CD14-positive monocyte (primary cell): ENCODE measurements at regions not wholly inside any gene's neighbourhood (a gene's known extent, or its start where the extent isn't known, plus 50 kb on each side); places are given as distances from the start of the nearest gene placed in this dataset.
"Not testable (repeated sequence)": the region's sequence is repeated elsewhere in the genome, so short reads cannot be mapped to it uniquely, and the experiment has no call there.

Experiments
- DNase-seq, 3 donors: peaks; one replicate each; pipeline ENCODE4 v3.0.0-alpha.2; 2011 to 2022
- H2AFZ ChIP-seq: 2 replicates; pipeline ENCODE4 v1.6.0; 2012; ENCODE audit warnings: mild to moderate bottlenecking, low read depth, low read length, inconsistent platforms; ENCODE audit not compliant: insufficient read depth, poor library complexity, severe bottlenecking
- H3K27ac ChIP-seq, 2 donors: 1 replicate in 1 of 2; 2 replicates in 1 of 2; pipeline ENCODE4 v1.5.1; 2012 to 2013; ENCODE audit warnings: low read length in 2 of 2, control low read depth in 1 of 2, inconsistent platforms in 1 of 2, low read depth in 1 of 2, mild to moderate bottlenecking in 1 of 2
- H3K27me3 ChIP-seq, 2 donors: one replicate each; pipeline versions ENCODE4 v1.6.0 to v1.6.1; 2011 to 2013; ENCODE audit warnings: low read length in 2 of 2; ENCODE audit not compliant: control insufficient read depth in 2 of 2, insufficient read depth in 2 of 2
- H3K36me3 ChIP-seq, 2 donors: replicated peaks in 1 of 2; 1 replicate in 1 of 2; 2 replicates in 1 of 2; pipeline versions ENCODE4 v1.5.1 to v1.6.1; 2012 to 2013; ENCODE audit warnings: low read length in 2 of 2, control low read depth in 1 of 2, inconsistent platforms in 1 of 2, mild to moderate bottlenecking in 1 of 2; ENCODE audit not compliant: insufficient read depth in 2 of 2, control insufficient read depth in 1 of 2
- H3K4me1 ChIP-seq, 2 donors: 1 replicate in 1 of 2; 2 replicates in 1 of 2; pipeline versions ENCODE4 v1.5.1 to v1.6.1; 2012 to 2013; ENCODE audit warnings: low read length in 2 of 2, control low read depth in 1 of 2, inconsistent platforms in 1 of 2, mild to moderate bottlenecking in 1 of 2, moderate library complexity in 1 of 2; ENCODE audit not compliant: insufficient read depth in 2 of 2, control insufficient read depth in 1 of 2
- H3K4me2 ChIP-seq: replicated peaks from 2 replicates; pipeline ENCODE3; 2012; ENCODE audit warnings: low read length, moderate library complexity, mild to moderate bottlenecking; ENCODE audit not compliant: poor library complexity, severe bottlenecking; ENCODE audit errors: extremely low read depth
- H3K4me3 ChIP-seq, 3 experiments: fragments of 200-600 bp in 1 of 3; sonication (generic) in 1 of 3; replicated peaks in 1 of 3; 1 replicate in 2 of 3; 2 replicates in 1 of 3; pipeline ENCODE4 v1.5.1; 2011 to 2013; ENCODE audit warnings: low read length in 3 of 3, mild to moderate bottlenecking in 3 of 3, control low read depth in 2 of 3, low read depth in 2 of 3, inconsistent platforms in 1 of 3, moderate library complexity in 1 of 3
- H3K79me2 ChIP-seq: 2 replicates; pipeline ENCODE4 v1.6.0; 2012; ENCODE audit warnings: mild to moderate bottlenecking, control low read depth, inconsistent platforms, low read length, moderate library complexity; ENCODE audit not compliant: insufficient read depth
- H3K9ac ChIP-seq: 2 replicates; pipeline ENCODE4 v1.6.0; 2017; ENCODE audit warnings: low read length, mild to moderate bottlenecking; ENCODE audit not compliant: insufficient read depth, poor library complexity, severe bottlenecking
- H3K9me3 ChIP-seq, 2 donors: replicated peaks in 1 of 2; 1 replicate in 1 of 2; 2 replicates in 1 of 2; pipeline versions ENCODE4 v1.5.1 to v1.6.1; 2012 to 2013; ENCODE audit warnings: low read length in 2 of 2, control low read depth in 1 of 2; ENCODE audit not compliant: control insufficient read depth in 1 of 2, insufficient read depth in 1 of 2
- H4K20me1 ChIP-seq: 2 replicates; pipeline ENCODE4 v1.6.0; 2012; ENCODE audit warnings: mild to moderate bottlenecking, low read length, control low read depth, moderate library complexity; ENCODE audit not compliant: insufficient read depth
- H3K27ac Mint-ChIP-seq, 7 donors: one replicate each; pipeline ENCODE4 v1.8.0; 2020; ENCODE audit warnings: mild to moderate bottlenecking in 7 of 7, mixed read lengths in 7 of 7, moderate library complexity in 6 of 7, inconsistent platforms in 2 of 7
- H3K27me3 Mint-ChIP-seq, 3 donors: one replicate each; pipeline ENCODE4 v1.8.0; 2021 to 2022; ENCODE audit warnings: low read depth in 3 of 3, mild to moderate bottlenecking in 3 of 3, mixed read lengths in 3 of 3, moderate library complexity in 3 of 3, inconsistent platforms in 1 of 3
- H3K36me3 Mint-ChIP-seq, 2 donors: one replicate each; pipeline ENCODE4 v1.8.0; 2020; ENCODE audit warnings: mixed read lengths in 2 of 2, inconsistent platforms in 1 of 2, mild to moderate bottlenecking in 1 of 2
- H3K4me1 Mint-ChIP-seq: one replicate; pipeline ENCODE4 v1.8.0; 2020; ENCODE audit warnings: mild to moderate bottlenecking, mixed read lengths
- H3K4me3 Mint-ChIP-seq, 2 donors: one replicate each; pipeline ENCODE4 v1.8.0; 2020; ENCODE audit warnings: mild to moderate bottlenecking in 2 of 2, mixed read lengths in 2 of 2, moderate library complexity in 1 of 2
- H3K9me3 Mint-ChIP-seq, 7 donors: one replicate each; pipeline ENCODE4 v1.8.0; 2020 to 2022; ENCODE audit warnings: mixed read lengths in 7 of 7, mild to moderate bottlenecking in 6 of 7, moderate library complexity in 6 of 7, inconsistent platforms in 2 of 7
- CTCF ChIP-seq: fragments of 200-600 bp; IDR thresholded peaks from one replicate; pipeline ENCODE4 v1.8.0; 2022; ENCODE audit warnings: antibody characterized with exemption, mild to moderate bottlenecking
- WGBS: methylation state at CpG from one replicate; pipeline ENCODE4 v1.1.5; 2013; ENCODE audit warnings: missing lambda C conversion rate; ENCODE audit not compliant: insufficient coverage; 5-methylcytosine and 5-hydroxymethylcytosine counted together
- intact Hi-C, 2 donors: fragments of 100-400 bp; cut with micrococcal nuclease; formaldehyde crosslinking; loops; one replicate each; pipeline versions ENCODE4 v1.15.0 to v1.15.1; 2023

DNA sequence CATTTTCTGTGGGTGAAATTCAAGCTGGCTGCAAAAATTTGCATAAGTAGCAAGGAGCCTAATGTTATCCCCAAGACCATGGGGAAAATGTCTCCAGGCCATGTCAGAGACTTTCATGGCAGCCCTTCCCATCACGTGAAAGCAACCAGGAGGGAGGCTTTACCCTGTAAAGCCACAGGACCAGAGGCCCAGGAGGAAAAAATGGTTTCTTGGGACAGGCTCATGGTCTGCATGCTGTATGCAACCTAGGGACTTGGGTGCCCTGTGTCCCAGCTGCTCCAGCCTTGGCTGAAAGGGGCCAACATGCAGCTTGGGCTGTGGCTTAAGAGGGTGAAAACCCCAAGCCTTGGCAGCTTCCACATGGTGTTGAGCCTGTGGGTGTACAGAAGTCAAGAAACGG is 489.3 kb downstream of the PRR16 start:
- H3K4me3 Mint-ChIP-seq, H3K79me2 ChIP-seq, H3K4me1 ChIP-seq, H3K27me3 Mint-ChIP-seq, H3K4me1 Mint-ChIP-seq, intact Hi-C loops, H3K27ac ChIP-seq, H3K36me3 ChIP-seq, DNase-seq, H3K36me3 Mint-ChIP-seq, H2AFZ ChIP-seq, H3K27ac Mint-ChIP-seq, H3K9ac ChIP-seq, H3K27me3 ChIP-seq, H3K4me2 ChIP-seq, H4K20me1 ChIP-seq, H3K4me3 ChIP-seq: not testable (repeated sequence)
- WGBS, result no CpG with 5 or more reads among the region's 2 CpGs
- peaks cover 20 to 21% of the 10 kb centered on the region in 2 donors for H3K9me3 ChIP-seq
- peaks cover 6 to 17% (median 12%) of the 10 kb centered on the region in 7 donors for H3K9me3 Mint-ChIP-seq

DNA sequence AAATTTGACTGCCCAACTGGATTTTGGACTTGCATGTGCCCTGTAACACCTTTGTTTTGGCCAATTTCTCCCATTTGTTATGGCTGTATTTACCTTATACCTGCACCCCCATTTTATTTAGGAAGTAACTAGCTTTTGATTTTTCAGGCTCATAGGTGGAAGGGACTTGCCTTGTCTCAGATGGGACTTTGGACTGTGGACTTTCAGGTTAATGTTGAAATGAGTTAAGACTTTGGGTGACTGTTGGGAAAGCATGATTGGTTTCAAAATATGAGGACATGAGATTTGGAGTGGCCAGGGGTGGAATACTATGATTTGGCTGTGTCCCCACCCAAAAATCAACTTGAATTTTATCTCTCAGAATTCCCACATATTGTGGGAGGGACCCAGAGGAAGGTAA is 490.2 kb downstream of the PRR16 start:
- H3K36me3 ChIP-seq, result no peaks in the 10 kb centered on the region
- peaks cover 0 to 2% (median 0%) of the 10 kb centered on the region in 3 donors for H3K27me3 Mint-ChIP-seq
- intact Hi-C loops, result no loop called here
- no peaks in the 10 kb centered on the region for H3K4me1 Mint-ChIP-seq
- no peaks in the 10 kb centered on the region for H4K20me1 ChIP-seq
- H3K4me2 ChIP-seq, result no peak overlapping the region
- H3K27ac Mint-ChIP-seq, result no peak overlapping the region
- H3K4me3 ChIP-seq, result no peak overlapping the region
- H3K27me3 ChIP-seq, result no peaks in the 10 kb centered on the region
- H3K27ac ChIP-seq, result no peak overlapping the region
- H3K79me2 ChIP-seq, result no peaks in the 10 kb centered on the region
- H3K9me3 Mint-ChIP-seq, result peaks cover 10 to 17% (median 15%) of the 10 kb centered on the region in 7 donors
- TF ChIP-seq CTCF, result no peak
- H3K9ac ChIP-seq, result no peak overlapping the region
- no peak for DNase-seq
- no peak overlapping the region for H3K4me3 Mint-ChIP-seq
- H2AFZ ChIP-seq, result no peak overlapping the region
- peaks cover 20 to 26% of the 10 kb centered on the region in 2 donors for H3K9me3 ChIP-seq
- H3K4me1 ChIP-seq, result no peaks in the 10 kb centered on the region
- no peaks in the 10 kb centered on the region for H3K36me3 Mint-ChIP-seq
